NOMO-1 treated with dmso at 0.1 percent for 144 hours (cell line): ENCODE measurements at regions not wholly inside any gene's neighbourhood (a gene's known extent, or its start where the extent isn't known, plus 50 kb on each side); places are given as distances from the start of the nearest gene placed in this dataset.
"Not testable (repeated sequence)": the region's sequence is repeated elsewhere in the genome, so short reads cannot be mapped to it uniquely, and the experiment has no call there.

Experiments used
- DNase-seq: peaks from one replicate; lab custom pipeline; 2025; ENCODE audit not compliant: unreplicated experiment; lab: John Stamatoyannopoulos, UW

DNA sequence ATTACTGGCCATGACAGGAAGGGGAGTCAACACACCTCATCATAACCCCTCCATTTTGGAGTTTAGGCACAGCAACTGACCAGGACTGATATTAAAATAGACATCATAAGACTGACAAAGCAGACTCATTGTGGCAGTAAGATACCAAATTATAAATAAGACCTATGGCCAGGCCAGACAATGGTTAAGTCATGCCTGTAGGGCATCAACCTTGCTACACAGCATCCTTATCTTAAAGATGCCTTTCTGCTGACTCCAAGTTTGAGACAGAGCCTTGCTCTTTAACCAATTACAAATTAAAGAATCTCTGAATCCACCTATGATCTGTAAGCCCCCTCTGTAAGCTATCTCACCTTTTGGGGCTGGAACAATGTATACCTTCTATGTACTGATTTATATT, 65.5 kb downstream of the VCX2 start:
- no peak for DNase-seq

- DNase-seq = no peak
These were observed 67.4 kb downstream of the VCX2 start for GRCh38 chrX:8103655-8104054.

DNA sequence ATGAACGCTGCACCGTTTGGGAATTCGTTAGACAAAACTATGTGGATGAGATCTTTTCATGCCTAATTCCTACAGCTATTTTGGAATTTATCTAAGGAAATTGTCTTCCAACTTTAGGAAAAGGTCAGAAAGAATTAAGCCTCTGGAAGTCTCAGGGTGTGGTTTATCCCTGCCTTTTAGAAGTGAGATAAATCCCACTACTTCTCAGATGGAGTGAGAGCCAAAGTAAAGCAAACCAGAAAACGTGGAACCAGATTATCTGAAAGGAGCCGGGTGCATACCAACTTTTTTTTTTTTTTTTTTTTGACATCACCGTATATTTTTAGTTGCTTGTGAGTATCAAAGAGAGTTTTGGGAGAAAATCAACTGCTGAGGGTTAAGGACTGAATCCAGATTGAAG, 79.6 kb downstream of the VCX2 start:
- no peak for DNase-seq

GRCh38 chrX:8090906-8091305, 80.2 kb downstream of the VCX2 start:
- DNase-seq = no peak

DNA sequence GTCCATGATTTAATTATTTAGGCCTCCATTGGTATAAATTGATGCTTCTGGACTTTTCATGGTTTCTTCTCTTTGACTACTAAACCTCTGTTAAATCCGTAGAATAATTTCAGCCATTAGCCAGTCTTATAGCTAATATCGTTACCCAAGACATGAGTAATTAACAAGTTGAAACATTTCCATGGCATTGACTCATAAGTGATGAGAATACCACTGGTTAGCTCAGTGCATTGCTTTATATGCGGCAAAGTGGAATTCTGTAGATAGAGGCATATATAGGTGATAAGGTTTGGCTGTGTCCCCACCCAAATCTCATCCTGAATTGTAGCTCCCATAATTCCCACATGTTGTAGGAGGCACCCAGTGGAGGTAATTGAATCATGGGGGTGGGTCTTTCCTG, 80.6 kb downstream of the VCX2 start:
- DNase-seq = no peak

DNA sequence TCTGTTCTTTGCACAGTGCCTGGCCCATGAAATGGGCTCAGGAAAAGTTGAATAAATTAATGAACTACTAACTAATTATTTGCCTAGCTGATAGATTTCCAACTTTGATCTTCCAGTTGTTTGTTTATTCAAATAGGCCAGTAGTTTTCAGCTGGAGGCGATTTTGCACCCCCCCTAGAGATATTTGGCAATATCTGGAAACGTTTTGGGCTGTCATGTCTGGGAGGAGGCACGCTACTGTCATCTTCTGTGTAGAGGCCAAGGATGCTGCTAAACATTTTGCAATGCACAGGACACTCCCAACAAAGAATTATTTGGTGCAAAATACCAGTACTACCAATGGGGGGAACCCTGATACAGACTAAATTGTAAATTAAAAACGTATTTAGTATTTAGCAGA, 81.9 kb downstream of the VCX2 start:
- no peak for DNase-seq

DNA sequence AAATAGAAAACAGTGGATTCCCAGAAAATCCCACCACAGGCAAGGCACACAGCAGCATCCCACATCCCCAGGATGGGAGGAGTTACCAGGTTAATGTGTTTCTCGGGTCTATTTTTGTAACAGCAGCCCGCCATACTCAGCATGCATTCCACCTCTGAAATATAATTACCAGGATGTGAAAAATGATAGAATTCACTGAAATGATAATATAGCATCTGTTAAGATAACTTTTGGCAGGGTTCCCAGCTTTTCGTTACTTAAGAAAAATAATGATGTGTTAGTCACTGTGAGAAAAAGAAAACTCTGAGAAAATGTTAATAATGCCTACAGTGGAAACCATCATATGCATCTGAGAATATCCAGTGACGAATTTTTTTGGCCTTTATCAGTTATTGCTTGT, 87.1 kb downstream of the VCX2 start:
- no peak for DNase-seq

DNA sequence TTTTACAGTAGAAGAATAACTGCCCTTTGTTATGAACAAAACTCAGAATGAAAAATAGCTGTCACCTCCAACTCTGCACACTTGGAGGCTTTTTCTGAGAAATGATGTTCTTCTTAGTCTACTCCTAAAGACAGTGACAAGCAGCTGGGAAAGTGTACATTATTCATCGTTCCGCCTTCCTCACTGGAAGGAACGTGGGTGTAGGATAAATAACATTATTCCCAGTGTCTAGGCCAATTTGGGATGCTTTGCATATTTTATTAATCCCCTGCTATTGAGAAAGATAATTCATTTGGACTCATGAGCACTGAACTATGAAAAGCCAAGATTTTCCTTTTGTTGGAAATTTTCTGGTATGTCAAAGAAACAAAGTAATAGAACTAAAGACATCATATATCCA, 87.8 kb downstream of the VCX2 start:
- DNase-seq = no peak

DNA sequence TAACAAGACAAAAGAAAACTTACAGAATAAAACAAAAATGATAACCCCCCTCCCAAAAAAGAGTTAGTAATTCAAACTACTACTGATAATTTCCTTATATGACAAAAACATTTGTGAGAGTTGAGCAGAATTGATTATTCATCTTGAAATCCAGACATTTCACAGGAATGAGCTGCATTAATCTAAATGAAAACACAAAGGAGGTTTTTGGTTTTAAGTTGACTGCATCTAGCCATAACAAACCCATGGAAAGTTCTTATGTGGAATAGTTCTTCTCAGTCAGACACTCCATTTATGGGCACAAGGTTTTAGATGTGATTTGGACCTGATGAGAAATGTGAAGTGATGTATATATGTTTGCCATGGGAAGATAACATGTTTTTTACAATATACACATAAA, 95.4 kb downstream of the VCX2 start:
- DNase-seq = no peak

DNA sequence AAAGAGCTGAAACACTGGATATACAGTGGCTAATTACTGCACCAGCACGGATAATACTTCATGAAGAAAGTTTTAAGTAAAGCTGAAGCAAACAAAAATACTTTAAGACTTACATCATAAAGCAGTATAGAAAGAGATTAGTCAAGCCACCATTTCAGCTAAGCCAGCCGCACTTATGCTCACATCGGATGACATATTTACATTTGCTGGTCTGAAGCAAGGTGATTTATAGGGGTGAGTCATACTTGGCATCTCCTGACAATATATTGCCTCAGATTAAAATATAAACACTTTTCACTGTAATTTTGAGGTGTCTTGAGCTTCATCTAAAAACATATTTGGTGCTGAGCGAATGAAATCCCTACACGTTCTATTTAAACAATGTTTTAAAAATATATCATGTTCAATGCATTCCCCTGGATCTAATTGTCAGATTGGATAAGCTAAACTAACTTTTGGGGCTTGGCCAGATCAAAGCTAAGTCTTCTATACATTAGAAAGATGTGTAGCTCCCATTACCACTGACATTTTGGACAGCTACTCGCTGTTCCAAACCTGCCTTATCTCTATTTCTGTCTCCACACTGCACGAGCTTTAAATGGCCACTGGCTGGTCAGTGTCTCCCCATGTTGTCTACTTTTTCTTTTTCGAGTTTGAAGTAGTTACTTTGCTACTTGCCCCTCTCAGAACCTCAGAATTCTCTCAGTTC, 103.2 kb downstream of the VCX2 start:
- no peak for DNase-seq

DNA sequence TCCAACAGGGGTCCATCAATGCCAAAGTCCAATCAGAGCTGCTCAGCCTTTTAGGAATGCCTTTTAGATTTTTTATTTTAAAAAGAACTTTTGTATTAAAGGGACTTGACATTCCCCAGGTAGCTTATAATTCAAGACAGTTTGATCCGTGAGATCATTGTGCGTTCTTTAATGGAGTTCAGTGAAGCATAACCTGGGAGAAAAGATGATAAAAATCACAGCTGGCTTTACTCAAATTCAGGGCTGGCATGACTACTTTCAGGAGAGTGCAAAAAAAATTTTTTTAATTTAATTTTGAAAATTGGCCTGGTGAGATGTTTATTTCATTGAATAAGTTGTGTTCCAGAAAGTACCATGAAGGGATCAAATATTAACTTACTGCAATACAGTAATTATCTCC, 118.2 kb downstream of the VCX2 start:
- DNase-seq = no peak

DNA sequence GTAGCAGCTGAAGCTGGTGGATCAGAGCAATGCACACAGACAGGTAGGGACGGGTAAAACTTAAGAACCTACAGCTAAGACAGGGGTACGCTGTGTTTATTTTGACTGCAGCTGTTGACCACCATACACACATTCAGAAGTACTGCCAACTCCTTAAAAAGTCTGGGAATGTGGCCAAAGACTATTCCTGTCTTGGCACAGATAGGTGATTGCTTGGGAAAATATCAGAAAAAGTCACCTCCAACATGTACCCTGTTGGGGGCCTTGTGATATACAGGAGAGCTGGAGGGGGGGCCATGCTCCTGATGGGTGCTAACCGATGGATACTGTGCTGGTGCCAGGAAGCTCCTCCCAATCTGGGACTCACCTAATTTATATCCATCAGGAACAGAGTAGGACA, 121.2 kb downstream of the VCX2 start:
- no peak for DNase-seq

DNA sequence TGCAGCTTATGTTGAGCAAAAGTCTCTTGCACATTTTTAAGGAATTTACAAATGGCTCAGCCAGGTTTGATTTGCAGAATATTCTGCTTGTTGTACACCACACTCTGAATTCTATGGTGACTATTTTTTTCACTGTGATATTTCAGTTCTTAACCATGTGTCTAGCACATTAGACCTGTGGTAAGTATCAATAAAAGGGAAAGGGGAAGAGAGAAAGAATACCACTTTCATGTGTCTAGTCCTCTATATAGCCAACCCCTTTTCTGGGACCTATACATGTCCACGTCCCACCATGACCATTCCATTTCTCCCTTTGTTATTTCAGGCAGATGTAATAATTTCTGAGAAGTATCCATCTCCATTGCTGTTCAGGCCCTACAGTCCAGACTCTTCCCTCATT, 121.3 kb upstream of the PNPLA4 start:
- DNase-seq = no peak

- no peak for DNase-seq
These were observed 117.7 kb upstream of the PNPLA4 start for GRCh38 chrX:8044947-8045346.

- no peak for DNase-seq
These were observed 116.3 kb upstream of the PNPLA4 start for GRCh38 chrX:8043546-8043945.

- DNase-seq = no peak
These were observed 115.9 kb upstream of the PNPLA4 start for GRCh38 chrX:8043121-8043520.

GRCh38 chrX:8042304-8042703, 115.1 kb upstream of the PNPLA4 start:
- DNase-seq = no peak

GRCh38 chrX:8039711-8040110, 112.5 kb upstream of the PNPLA4 start:
- not testable (repeated sequence) for DNase-seq

DNA sequence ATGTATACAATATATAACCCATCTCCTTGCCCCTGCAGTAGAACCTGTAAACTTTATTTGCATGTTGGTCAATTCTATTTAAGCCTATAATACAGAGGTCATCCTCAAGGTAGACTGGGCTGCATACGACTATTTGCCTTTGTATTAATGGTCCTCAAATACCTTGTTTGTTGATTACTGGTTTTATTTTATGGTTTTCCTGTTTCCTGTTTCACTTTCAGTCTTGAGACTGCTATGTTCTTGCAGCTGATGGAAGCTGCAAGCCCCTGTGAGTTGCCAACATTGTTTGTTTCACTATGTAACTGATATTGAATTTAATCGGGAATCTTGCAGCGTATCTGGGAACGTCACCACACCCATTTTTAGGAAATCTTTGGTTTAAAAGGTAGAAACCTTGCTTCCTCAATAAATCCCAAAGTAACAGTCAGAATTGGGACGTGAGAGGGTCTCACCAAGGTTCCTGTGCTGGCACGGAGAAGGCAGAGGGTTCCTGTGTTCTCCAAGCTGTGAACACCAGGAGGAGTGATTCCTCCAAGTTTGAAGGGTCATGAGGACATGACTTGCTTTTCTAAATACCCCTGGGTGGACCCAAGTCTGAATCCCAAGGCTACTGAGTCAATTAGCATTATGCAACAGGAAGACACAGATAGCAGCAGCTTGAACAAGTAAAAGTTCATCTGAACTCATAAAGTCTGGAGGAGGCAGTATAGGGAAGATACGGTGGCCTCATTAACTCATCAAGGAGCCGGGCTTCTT, 110.6 kb upstream of the PNPLA4 start:
- DNase-seq = no peak

- DNase-seq = no peak
These were observed 109.7 kb upstream of the PNPLA4 start for GRCh38 chrX:8036914-8037313.

GRCh38 chrX:8034058-8034457, 106.8 kb upstream of the PNPLA4 start:
- DNase-seq = no peak

- no peak for DNase-seq
These were observed 106.0 kb upstream of the PNPLA4 start for GRCh38 chrX:8033175-8033574.

DNA sequence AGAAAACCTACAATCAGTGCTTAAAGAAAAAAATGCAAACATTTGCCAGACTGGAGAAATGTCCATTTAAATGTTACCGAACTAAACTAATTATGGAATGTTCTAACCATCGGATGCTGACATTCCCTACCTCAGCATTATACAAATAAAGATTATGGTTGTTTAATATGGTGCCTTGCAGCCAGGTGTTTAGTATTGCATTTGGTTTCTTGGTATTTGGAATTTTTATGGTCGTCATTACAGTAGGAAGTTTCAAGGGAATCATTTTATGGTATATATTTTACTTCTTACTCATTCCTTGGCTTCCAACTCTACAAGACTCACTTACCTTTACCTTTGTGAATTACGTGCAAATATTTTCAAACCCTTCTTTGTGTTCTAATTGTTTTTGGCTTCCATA, 103.1 kb upstream of the PNPLA4 start:
- no peak for DNase-seq
